ENCODE measurements at regions not wholly inside any gene's neighbourhood (a gene's known extent, or its start where the extent isn't known, plus 50 kb on each side); places are given as distances from the start of the nearest gene placed in this dataset.

GRCh38 chr3:68142441-68142840 is 488.0 kb upstream of the SUCLG2 start:
- no peak for DNase-seq
- Histone ChIP-seq H3K36me3 (ENCODE audit: control insufficient read depth in 1 of 2, insufficient read depth in 2 of 2, low read length in 1 of 2) (no peaks in the 10 kb centered on the region), H3K9me3 (ENCODE audit: control insufficient read depth, low read length) (no peaks in the 10 kb centered on the region), H3K4me3 (ENCODE audit: low read length in 2 of 2) (no peak overlapping the region), H3K4me1 (ENCODE audit: control insufficient read depth in 1 of 2, insufficient read depth in 2 of 2, low read length in 2 of 2) (no peaks in the 10 kb centered on the region), H3K27ac (ENCODE audit: low read depth in 1 of 2, low read length in 2 of 2) (no peak overlapping the region), H3K27me3 (ENCODE audit: control insufficient read depth in 1 of 2, insufficient read depth in 2 of 2, low read length in 1 of 2) (no peaks in the 10 kb centered on the region)
- 62 to 65% methylated on average over 2 of the region's 2 CpGs for WGBS, 2 donors
- no peak for ATAC-seq (ENCODE audit: low FRiP score)
- intact Hi-C loops (cut with DNase I): no loop called here

GRCh38 chr3:68139897-68140296 is 485.5 kb upstream of the SUCLG2 start:
- WGBS, 2 donors: 91 to 97% methylated on average over 3 of the region's 3 CpGs
- DNase-seq (no peak), ATAC-seq (ENCODE audit: low FRiP score) (no peak)
- H3K9me3 ChIP-seq (ENCODE audit: control insufficient read depth, low read length): no peaks in the 10 kb centered on the region
- intact Hi-C loops (cut with DNase I): no loop called here
- no peaks in the 10 kb centered on the region for H3K36me3 ChIP-seq (ENCODE audit: control insufficient read depth in 1 of 2, insufficient read depth in 2 of 2, low read length in 1 of 2)
- no peaks in the 10 kb centered on the region for H3K27me3 ChIP-seq (ENCODE audit: control insufficient read depth in 1 of 2, insufficient read depth in 2 of 2, low read length in 1 of 2)
- no peak overlapping the region for H3K27ac ChIP-seq (ENCODE audit: low read depth in 1 of 2, low read length in 2 of 2)
- no peak overlapping the region for H3K4me3 ChIP-seq (ENCODE audit: low read length in 2 of 2)
- no peaks in the 10 kb centered on the region for H3K4me1 ChIP-seq (ENCODE audit: control insufficient read depth in 1 of 2, insufficient read depth in 2 of 2, low read length in 2 of 2)

- no peak for ATAC-seq (ENCODE audit: low FRiP score)
These were observed 482.0 kb upstream of the SUCLG2 start for GRCh38 chr3:68136411-68136810.

GRCh38 chr3:68135067-68135466 is 480.7 kb upstream of the SUCLG2 start:
- H3K4me3 ChIP-seq (ENCODE audit: low read length in 2 of 2): no peak overlapping the region
- ATAC-seq (ENCODE audit: low FRiP score) (no peak), DNase-seq (no peak)
- WGBS, 2 donors: 4% methylated on average over 1 of the region's 1 CpG
- H3K27me3 ChIP-seq (ENCODE audit: control insufficient read depth in 1 of 2, insufficient read depth in 2 of 2, low read length in 1 of 2): no peaks in the 10 kb centered on the region
- no peaks in the 10 kb centered on the region for H3K36me3 ChIP-seq (ENCODE audit: control insufficient read depth in 1 of 2, insufficient read depth in 2 of 2, low read length in 1 of 2)
- H3K27ac ChIP-seq (ENCODE audit: low read depth in 1 of 2, low read length in 2 of 2): no peak overlapping the region
- no peaks in the 10 kb centered on the region for H3K9me3 ChIP-seq (ENCODE audit: control insufficient read depth, low read length)
- intact Hi-C loops (cut with DNase I): no loop called here
- H3K4me1 ChIP-seq (ENCODE audit: control insufficient read depth in 1 of 2, insufficient read depth in 2 of 2, low read length in 2 of 2): peaks cover 0 to 1% of the 10 kb centered on the region in 2 donors

More at GRCh38 chr3:68136411-68136810, 482.0 kb upstream of the SUCLG2 start:
- Histone ChIP-seq H3K4me1 (ENCODE audit: control insufficient read depth in 1 of 2, insufficient read depth in 2 of 2, low read length in 2 of 2) (peaks cover 0 to 1% of the 10 kb centered on the region in 2 donors), H3K27ac (ENCODE audit: low read depth in 1 of 2, low read length in 2 of 2) (no peak overlapping the region), H3K9me3 (ENCODE audit: control insufficient read depth, low read length) (no peaks in the 10 kb centered on the region), H3K27me3 (ENCODE audit: control insufficient read depth in 1 of 2, insufficient read depth in 2 of 2, low read length in 1 of 2) (no peaks in the 10 kb centered on the region), H3K4me3 (ENCODE audit: low read length in 2 of 2) (no peak overlapping the region), H3K36me3 (ENCODE audit: control insufficient read depth in 1 of 2, insufficient read depth in 2 of 2, low read length in 1 of 2) (no peaks in the 10 kb centered on the region)
- DNase-seq: no peak
- intact Hi-C loops (cut with DNase I): no loop called here
- WGBS, 2 donors: 57 to 60% methylated on average over 7 of the region's 7 CpGs

GRCh38 chr3:68129065-68129464 is 474.7 kb upstream of the SUCLG2 start:
- WGBS, 2 donors: 82 to 86% methylated on average over 3 of the region's 3 CpGs
- DNase-seq: no peak
- Histone ChIP-seq H3K9me3 (ENCODE audit: control insufficient read depth, low read length) (no peaks in the 10 kb centered on the region), H3K27ac (ENCODE audit: low read depth in 1 of 2, low read length in 2 of 2) (no peak overlapping the region), H3K36me3 (ENCODE audit: control insufficient read depth in 1 of 2, insufficient read depth in 2 of 2, low read length in 1 of 2) (no peaks in the 10 kb centered on the region), H3K4me3 (ENCODE audit: low read length in 2 of 2) (no peak overlapping the region), H3K4me1 (ENCODE audit: control insufficient read depth in 1 of 2, insufficient read depth in 2 of 2, low read length in 2 of 2) (no peaks in the 10 kb centered on the region), H3K27me3 (ENCODE audit: control insufficient read depth in 1 of 2, insufficient read depth in 2 of 2, low read length in 1 of 2) (no peaks in the 10 kb centered on the region)
- intact Hi-C loops (cut with DNase I): no loop called here
- no peak for ATAC-seq (ENCODE audit: low FRiP score)

- no peaks in the 10 kb centered on the region for H3K27me3 ChIP-seq (ENCODE audit: control insufficient read depth in 1 of 2, insufficient read depth in 2 of 2, low read length in 1 of 2)
- 85 to 88% methylated on average over 4 of the region's 4 CpGs for WGBS, 2 donors
- no peaks in the 10 kb centered on the region for H3K4me1 ChIP-seq (ENCODE audit: control insufficient read depth in 1 of 2, insufficient read depth in 2 of 2, low read length in 2 of 2)
- intact Hi-C loops (cut with DNase I): no loop called here
- DNase-seq (no peak), ATAC-seq (ENCODE audit: low FRiP score) (no peak)
- no peaks in the 10 kb centered on the region for H3K36me3 ChIP-seq (ENCODE audit: control insufficient read depth in 1 of 2, insufficient read depth in 2 of 2, low read length in 1 of 2)
- H3K4me3 ChIP-seq (ENCODE audit: low read length in 2 of 2): no peak overlapping the region
- no peak overlapping the region for H3K27ac ChIP-seq (ENCODE audit: low read depth in 1 of 2, low read length in 2 of 2)
- no peaks in the 10 kb centered on the region for H3K9me3 ChIP-seq (ENCODE audit: control insufficient read depth, low read length)
These were observed 468.8 kb upstream of the SUCLG2 start for GRCh38 chr3:68123231-68123630.

- Histone ChIP-seq H3K27me3 (ENCODE audit: control insufficient read depth in 1 of 2, insufficient read depth in 2 of 2, low read length in 1 of 2) (no peaks in the 10 kb centered on the region), H3K9me3 (ENCODE audit: control insufficient read depth, low read length) (no peaks in the 10 kb centered on the region), H3K27ac (ENCODE audit: low read depth in 1 of 2, low read length in 2 of 2) (no peak overlapping the region), H3K36me3 (ENCODE audit: control insufficient read depth in 1 of 2, insufficient read depth in 2 of 2, low read length in 1 of 2) (no peaks in the 10 kb centered on the region), H3K4me3 (ENCODE audit: low read length in 2 of 2) (no peak overlapping the region), H3K4me1 (ENCODE audit: control insufficient read depth in 1 of 2, insufficient read depth in 2 of 2, low read length in 2 of 2) (no peaks in the 10 kb centered on the region)
- intact Hi-C loops (cut with DNase I): no loop called here
- DNase-seq (no peak), ATAC-seq (ENCODE audit: low FRiP score) (no peak)
- WGBS, 2 donors: 0 to 4% methylated on average over 1 of the region's 1 CpG
These were observed 466.9 kb upstream of the SUCLG2 start for GRCh38 chr3:68121287-68121686.

- H3K4me1 ChIP-seq (ENCODE audit: control insufficient read depth in 1 of 2, insufficient read depth in 2 of 2, low read length in 2 of 2): no peaks in the 10 kb centered on the region
- no peaks in the 10 kb centered on the region for H3K27me3 ChIP-seq (ENCODE audit: control insufficient read depth in 1 of 2, insufficient read depth in 2 of 2, low read length in 1 of 2)
- WGBS, 2 donors: 94 to 97% methylated on average over 1 of the region's 1 CpG
- no peaks in the 10 kb centered on the region for H3K36me3 ChIP-seq (ENCODE audit: control insufficient read depth in 1 of 2, insufficient read depth in 2 of 2, low read length in 1 of 2)
- H3K9me3 ChIP-seq (ENCODE audit: control insufficient read depth, low read length): no peaks in the 10 kb centered on the region
- DNase-seq: no peak
- no peak overlapping the region for H3K27ac ChIP-seq (ENCODE audit: low read depth in 1 of 2, low read length in 2 of 2)
- intact Hi-C loops (cut with DNase I): no loop called here
- no peak for ATAC-seq (ENCODE audit: low FRiP score)
- H3K4me3 ChIP-seq (ENCODE audit: low read length in 2 of 2): no peak overlapping the region
These were observed 462.2 kb upstream of the SUCLG2 start for GRCh38 chr3:68116580-68116979.

- intact Hi-C loops (cut with DNase I): no loop called here
- no peak for ATAC-seq (ENCODE audit: low FRiP score)
- no peak for DNase-seq
- Histone ChIP-seq H3K4me3 (ENCODE audit: low read length in 2 of 2) (no peak overlapping the region), H3K4me1 (ENCODE audit: control insufficient read depth in 1 of 2, insufficient read depth in 2 of 2, low read length in 2 of 2) (no peaks in the 10 kb centered on the region), H3K36me3 (ENCODE audit: control insufficient read depth in 1 of 2, insufficient read depth in 2 of 2, low read length in 1 of 2) (no peaks in the 10 kb centered on the region), H3K27me3 (ENCODE audit: control insufficient read depth in 1 of 2, insufficient read depth in 2 of 2, low read length in 1 of 2) (no peaks in the 10 kb centered on the region), H3K27ac (ENCODE audit: low read depth in 1 of 2, low read length in 2 of 2) (no peak overlapping the region), H3K9me3 (ENCODE audit: control insufficient read depth, low read length) (no peaks in the 10 kb centered on the region)
- 0 to 86% methylated on average over 1 of the region's 1 CpG for WGBS, 2 donors
These were observed 449.4 kb upstream of the SUCLG2 start for GRCh38 chr3:68103811-68104210.

Data from aorta (tissue), 5 donors.